IgD-negative memory B cell (primary cell): ENCODE measurements at regions not wholly inside any gene's neighbourhood (a gene's known extent, or its start where the extent isn't known, plus 50 kb on each side); places are given as distances from the start of the nearest gene placed in this dataset.

Source experiments
- H3K27ac Mint-ChIP-seq, 3 donors: one replicate each; pipeline ENCODE4 v1.8.0; 2020 to 2022; ENCODE audit warnings: mild to moderate bottlenecking in 3 of 3, mixed read lengths in 3 of 3, moderate library complexity in 1 of 3
- H3K27me3 Mint-ChIP-seq: one replicate; pipeline ENCODE4 v1.8.0; 2021; ENCODE audit warnings: mixed read lengths
- H3K36me3 Mint-ChIP-seq: one replicate; pipeline ENCODE4 v1.8.0; 2020; ENCODE audit warnings: mild to moderate bottlenecking, mixed read lengths
- H3K4me1 Mint-ChIP-seq, 3 donors: one replicate each; pipeline ENCODE4 v1.8.0; 2020 to 2022; ENCODE audit warnings: mixed read lengths in 3 of 3, mild to moderate bottlenecking in 1 of 3
- H3K4me3 Mint-ChIP-seq, 4 donors: one replicate each; pipeline ENCODE4 v1.8.0; 2020 to 2022; ENCODE audit warnings: mild to moderate bottlenecking in 4 of 4, mixed read lengths in 4 of 4, moderate library complexity in 3 of 4
- H3K9me3 Mint-ChIP-seq, 3 donors: one replicate each; pipeline ENCODE4 v1.8.0; 2020 to 2021; ENCODE audit warnings: mixed read lengths in 3 of 3, mild to moderate bottlenecking in 1 of 3

DNA sequence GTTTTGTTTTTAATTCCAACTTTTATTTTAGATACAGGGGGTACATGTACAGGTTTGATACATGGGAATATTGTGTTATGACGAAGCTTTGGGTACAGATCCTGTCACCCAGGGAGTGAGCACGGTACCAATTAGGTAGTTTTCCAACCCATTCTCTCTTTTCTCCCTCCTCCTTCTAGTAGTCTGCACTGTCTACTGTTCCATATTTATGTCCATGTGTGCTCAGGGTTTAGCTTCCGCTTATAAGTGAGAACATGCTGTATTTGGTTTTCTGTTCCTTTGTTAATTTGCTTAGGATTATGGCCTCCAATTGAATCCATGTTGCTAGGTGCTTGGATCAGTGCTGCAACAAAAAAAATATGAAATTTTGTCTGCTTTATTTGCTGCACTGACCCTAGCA, 659.3 kb upstream of the TMEFF2 start:
- Mint-ChIP-seq H3K9me3 (peaks cover 0 to 6% (median 0%) of the 10 kb centered on the region in 3 donors), H3K36me3 (no peaks in the 10 kb centered on the region), H3K4me3 (no peak overlapping the region), H3K27ac (no peak overlapping the region), H3K27me3 (no peaks in the 10 kb centered on the region), H3K4me1 (no peaks in the 10 kb centered on the region)

- no peak overlapping the region for H3K4me3 Mint-ChIP-seq
- H3K4me1 Mint-ChIP-seq = no peaks in the 10 kb centered on the region
- H3K27me3 Mint-ChIP-seq = no peaks in the 10 kb centered on the region
- H3K36me3 Mint-ChIP-seq = no peaks in the 10 kb centered on the region
- H3K27ac Mint-ChIP-seq = no peak overlapping the region
- H3K9me3 Mint-ChIP-seq = peaks cover 0 to 3% (median 0%) of the 10 kb centered on the region in 3 donors
Observed at GRCh38 chr2:192828947-192829346, 634.2 kb upstream of the TMEFF2 start.

- H3K4me1 Mint-ChIP-seq = no peaks in the 10 kb centered on the region
- no peaks in the 10 kb centered on the region for H3K36me3 Mint-ChIP-seq
- peaks cover 0 to 3% (median 1%) of the 10 kb centered on the region in 3 donors for H3K9me3 Mint-ChIP-seq
- no peak overlapping the region for H3K4me3 Mint-ChIP-seq
- no peaks in the 10 kb centered on the region for H3K27me3 Mint-ChIP-seq
- H3K27ac Mint-ChIP-seq = no peak overlapping the region
Observed at GRCh38 chr2:192828175-192828574, 633.4 kb upstream of the TMEFF2 start.

DNA sequence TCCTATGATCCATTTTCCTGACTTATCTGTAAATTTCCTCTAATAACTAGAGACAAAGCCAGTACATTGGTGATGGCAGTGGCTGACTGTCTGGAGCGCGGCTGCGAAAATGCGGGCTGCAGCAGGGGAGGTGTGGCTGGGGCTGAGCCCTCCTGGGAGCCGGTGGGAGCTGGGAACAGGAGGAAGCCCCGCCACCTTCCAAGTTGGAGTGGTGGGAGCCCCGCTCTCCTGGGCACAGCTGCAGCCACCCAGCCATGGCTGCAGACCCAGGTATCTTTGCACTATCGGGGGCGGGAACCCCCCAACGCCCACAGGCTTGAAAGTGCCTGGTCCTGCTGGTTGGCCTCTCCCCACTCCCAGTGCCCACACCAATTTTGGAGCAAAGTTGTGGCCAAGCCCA, 633.0 kb upstream of the TMEFF2 start:
- Mint-ChIP-seq H3K4me1 (no peaks in the 10 kb centered on the region), H3K9me3 (peaks cover 0 to 3% (median 2%) of the 10 kb centered on the region in 3 donors)

DNA sequence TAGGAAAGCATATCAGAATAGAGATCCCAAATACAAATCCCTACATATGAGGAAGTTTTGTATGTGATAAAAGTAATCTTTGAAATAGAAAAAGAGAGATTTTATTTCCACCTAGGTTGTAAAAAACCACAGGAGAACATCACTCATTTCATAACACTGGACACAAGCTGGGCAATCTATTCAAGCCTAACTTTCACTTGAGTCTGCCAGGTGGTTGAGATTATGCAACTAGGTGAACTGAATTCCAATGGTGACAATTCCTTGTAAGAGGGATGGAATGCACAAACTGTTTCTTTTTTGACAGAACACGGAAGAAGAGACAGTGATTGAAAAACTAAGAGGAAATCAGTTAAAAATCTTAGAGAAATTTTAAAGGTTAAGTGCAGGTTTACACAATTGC, 619.6 kb upstream of the TMEFF2 start:
- Mint-ChIP-seq H3K36me3 (no peaks in the 10 kb centered on the region), H3K9me3 (peaks cover 2 to 9% (median 3%) of the 10 kb centered on the region in 3 donors), H3K27me3 (no peaks in the 10 kb centered on the region), H3K27ac (no peak overlapping the region), H3K4me1 (peaks cover 0 to 1% (median 0%) of the 10 kb centered on the region in 3 donors), H3K4me3 (no peak overlapping the region)

More for the DNA sequence above, 633.0 kb upstream of the TMEFF2 start:
- Mint-ChIP-seq H3K27me3 (no peaks in the 10 kb centered on the region), H3K36me3 (no peaks in the 10 kb centered on the region), H3K27ac (no peak overlapping the region), H3K4me3 (no peak overlapping the region)

- no peaks in the 10 kb centered on the region for H3K4me1 Mint-ChIP-seq
- H3K27ac Mint-ChIP-seq = no peak overlapping the region
- H3K27me3 Mint-ChIP-seq = no peaks in the 10 kb centered on the region
- no peaks in the 10 kb centered on the region for H3K36me3 Mint-ChIP-seq
- no peak overlapping the region for H3K4me3 Mint-ChIP-seq
- H3K9me3 Mint-ChIP-seq = peaks cover 3 to 14% (median 3%) of the 10 kb centered on the region in 3 donors
Observed at GRCh38 chr2:192813341-192813740, 618.6 kb upstream of the TMEFF2 start.

- H3K36me3 Mint-ChIP-seq = peaks cover 2% of the 10 kb centered on the region
- peaks cover 2 to 21% (median 7%) of the 10 kb centered on the region in 3 donors for H3K9me3 Mint-ChIP-seq
- H3K27me3 Mint-ChIP-seq = no peaks in the 10 kb centered on the region
- H3K27ac Mint-ChIP-seq = no peak overlapping the region
- peaks cover 0 to 1% (median 0%) of the 10 kb centered on the region in 3 donors for H3K4me1 Mint-ChIP-seq
- H3K4me3 Mint-ChIP-seq = no peak overlapping the region
Observed at GRCh38 chr2:192809173-192809572, 614.4 kb upstream of the TMEFF2 start.

DNA sequence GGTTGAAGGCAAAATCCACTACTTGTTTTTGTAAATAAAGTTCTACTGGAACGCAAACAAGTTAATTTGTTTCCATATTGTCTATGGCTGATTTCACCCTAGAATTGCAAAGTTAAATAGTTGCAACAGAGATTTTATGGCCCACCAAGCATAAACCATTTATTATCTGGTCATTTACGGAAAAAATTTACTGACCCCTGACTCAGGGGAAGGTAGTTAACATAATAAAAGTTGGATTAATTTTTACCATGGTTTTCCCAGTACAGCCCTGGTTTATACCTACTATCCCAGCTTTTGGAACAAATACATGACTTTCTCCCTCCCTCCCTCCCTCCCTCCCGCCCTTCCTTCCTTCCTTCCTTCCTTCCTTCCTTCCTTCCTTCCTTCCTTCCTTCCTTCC, 588.9 kb upstream of the TMEFF2 start:
- H3K36me3 Mint-ChIP-seq = no peaks in the 10 kb centered on the region
- no peaks in the 10 kb centered on the region for H3K27me3 Mint-ChIP-seq
- H3K4me1 Mint-ChIP-seq = no peaks in the 10 kb centered on the region
- peaks cover under 1 to 1% (median under 1%) of the 10 kb centered on the region in 3 donors for H3K9me3 Mint-ChIP-seq
- no peak overlapping the region for H3K27ac Mint-ChIP-seq
- H3K4me3 Mint-ChIP-seq = no peak overlapping the region

DNA sequence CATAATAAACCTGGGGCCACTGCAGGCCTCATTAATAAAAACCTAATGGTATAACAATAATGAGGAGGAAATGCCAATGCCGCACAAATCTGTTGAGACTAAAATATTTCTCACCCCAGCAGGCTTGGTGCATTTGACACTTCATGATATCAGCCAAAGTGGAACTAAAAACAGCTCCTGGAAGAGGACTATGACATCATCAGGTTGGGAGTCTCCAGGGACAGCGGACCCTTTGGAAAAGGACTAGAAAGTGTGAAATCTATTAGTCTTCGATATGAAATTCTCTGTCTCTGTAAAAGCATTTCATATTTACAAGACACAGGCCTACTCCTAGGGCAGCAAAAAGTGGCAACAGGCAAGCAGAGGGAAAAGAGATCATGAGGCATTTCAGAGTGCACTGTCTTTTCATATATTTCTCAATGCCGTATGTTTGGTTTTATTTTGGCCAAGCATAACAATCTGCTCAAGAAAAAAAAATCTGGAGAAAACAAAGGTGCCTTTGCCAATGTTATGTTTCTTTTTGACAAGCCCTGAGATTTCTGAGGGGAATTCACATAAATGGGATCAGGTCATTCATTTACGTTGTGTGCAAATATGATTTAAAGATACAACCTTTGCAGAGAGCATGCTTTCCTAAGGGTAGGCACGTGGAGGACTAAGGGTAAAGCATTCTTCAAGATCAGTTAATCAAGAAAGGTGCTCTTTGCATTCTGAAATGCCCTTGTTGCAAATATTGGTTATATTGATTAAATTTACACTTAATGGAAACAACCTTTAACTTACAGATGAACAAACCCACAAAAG, 580.9 kb upstream of the TMEFF2 start:
- Mint-ChIP-seq H3K9me3 (peaks cover 4 to 6% (median 5%) of the 10 kb centered on the region in 3 donors), H3K4me1 (no peaks in the 10 kb centered on the region), H3K27ac (no peak overlapping the region), H3K36me3 (no peaks in the 10 kb centered on the region), H3K27me3 (no peaks in the 10 kb centered on the region), H3K4me3 (no peak overlapping the region)

DNA sequence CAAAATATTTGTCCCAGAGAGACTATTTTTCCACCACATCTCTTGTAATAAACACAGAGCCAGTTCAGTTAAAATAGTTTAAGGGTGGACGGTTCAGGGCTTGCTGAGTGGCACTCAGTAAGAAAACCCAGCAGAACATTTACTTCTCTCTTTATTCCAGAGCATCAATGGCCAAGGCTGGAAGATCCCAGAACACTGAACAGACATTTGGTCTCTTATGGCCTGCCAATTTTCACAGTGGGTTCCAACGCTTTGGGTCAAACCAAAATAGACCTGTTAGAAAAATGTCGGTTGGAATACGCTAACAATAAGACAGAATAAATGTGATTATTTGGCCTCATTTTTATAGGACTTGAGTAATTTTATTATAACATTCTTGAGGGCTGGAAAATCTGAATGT, 580.3 kb upstream of the TMEFF2 start:
- Mint-ChIP-seq H3K4me3 (no peak overlapping the region), H3K36me3 (no peaks in the 10 kb centered on the region), H3K4me1 (no peaks in the 10 kb centered on the region), H3K27ac (no peak overlapping the region), H3K9me3 (peaks cover 4 to 6% (median 5%) of the 10 kb centered on the region in 3 donors), H3K27me3 (no peaks in the 10 kb centered on the region)

DNA sequence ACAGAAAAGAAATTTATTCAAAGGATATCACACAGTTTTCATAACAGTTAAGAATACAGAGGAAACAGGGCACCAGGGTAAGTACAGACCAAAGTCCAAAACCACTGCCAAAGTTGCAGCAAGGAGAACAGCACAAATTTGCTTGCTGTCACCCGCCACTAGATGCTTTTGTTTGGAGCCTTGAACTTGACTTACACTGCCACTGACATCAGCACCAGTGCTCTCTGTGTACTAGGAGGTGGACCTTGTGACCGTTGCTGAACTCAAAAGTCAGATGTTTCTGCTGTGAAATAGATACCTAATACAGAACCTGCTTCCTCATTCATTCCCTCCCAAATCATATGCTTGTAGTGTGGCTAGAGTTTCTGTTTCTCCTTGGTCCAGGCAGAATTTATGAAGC, 578.3 kb upstream of the TMEFF2 start:
- H3K4me1 Mint-ChIP-seq = no peaks in the 10 kb centered on the region
- no peak overlapping the region for H3K27ac Mint-ChIP-seq
- no peaks in the 10 kb centered on the region for H3K36me3 Mint-ChIP-seq
- no peaks in the 10 kb centered on the region for H3K27me3 Mint-ChIP-seq
- peaks cover 0 to 2% (median 0%) of the 10 kb centered on the region in 3 donors for H3K9me3 Mint-ChIP-seq
- no peak overlapping the region for H3K4me3 Mint-ChIP-seq

GRCh38 chr2:192749611-192750200, 555.0 kb upstream of the TMEFF2 start:
- Mint-ChIP-seq H3K4me3 (no peak overlapping the region), H3K27ac (no peak overlapping the region), H3K27me3 (no peaks in the 10 kb centered on the region), H3K9me3 (no peaks in the 10 kb centered on the region), H3K36me3 (no peaks in the 10 kb centered on the region), H3K4me1 (no peaks in the 10 kb centered on the region)

GRCh38 chr2:192741889-192742288, 547.2 kb upstream of the TMEFF2 start:
- Mint-ChIP-seq H3K27ac (no peak overlapping the region), H3K9me3 (peaks cover 0 to 8% (median 0%) of the 10 kb centered on the region in 3 donors), H3K36me3 (no peaks in the 10 kb centered on the region), H3K27me3 (no peaks in the 10 kb centered on the region), H3K4me1 (no peaks in the 10 kb centered on the region), H3K4me3 (no peak overlapping the region)

- Mint-ChIP-seq H3K36me3 (no peaks in the 10 kb centered on the region), H3K27ac (no peak overlapping the region), H3K9me3 (peaks cover 0 to 4% (median 0%) of the 10 kb centered on the region in 3 donors), H3K4me1 (no peaks in the 10 kb centered on the region), H3K4me3 (no peak overlapping the region), H3K27me3 (no peaks in the 10 kb centered on the region)
Observed at GRCh38 chr2:192735447-192735846, 540.7 kb upstream of the TMEFF2 start.

GRCh38 chr2:192729369-192729768, 534.6 kb upstream of the TMEFF2 start:
- no peaks in the 10 kb centered on the region for H3K36me3 Mint-ChIP-seq
- H3K4me3 Mint-ChIP-seq = no peak overlapping the region
- no peaks in the 10 kb centered on the region for H3K4me1 Mint-ChIP-seq
- no peaks in the 10 kb centered on the region for H3K27me3 Mint-ChIP-seq
- peaks cover 0 to 2% (median 0%) of the 10 kb centered on the region in 3 donors for H3K9me3 Mint-ChIP-seq
- no peak overlapping the region for H3K27ac Mint-ChIP-seq

DNA sequence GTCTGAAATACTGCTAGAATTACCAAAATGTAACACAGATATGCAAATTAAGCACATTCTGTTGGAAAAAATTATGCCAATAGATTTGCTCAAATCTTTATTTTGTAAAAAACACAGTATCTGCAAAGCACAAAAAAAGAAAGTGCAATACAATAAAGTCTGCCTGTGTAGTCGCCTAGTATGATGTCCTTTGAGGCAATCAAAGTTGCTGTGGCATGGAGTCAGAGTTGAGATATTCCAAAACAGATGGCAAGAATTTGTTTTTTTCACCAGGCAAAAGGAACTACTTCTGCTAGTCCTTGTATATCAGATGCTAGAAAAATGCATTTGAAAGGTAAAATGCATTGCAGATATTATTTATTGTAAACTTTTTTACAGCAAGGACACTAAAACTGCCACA, 531.3 kb upstream of the TMEFF2 start:
- Mint-ChIP-seq H3K27ac (no peak overlapping the region), H3K4me3 (no peak overlapping the region), H3K27me3 (no peaks in the 10 kb centered on the region), H3K9me3 (peaks cover 0 to 2% (median 0%) of the 10 kb centered on the region in 3 donors), H3K36me3 (no peaks in the 10 kb centered on the region), H3K4me1 (no peaks in the 10 kb centered on the region)
